Tibial nerve (tissue), 4 donors: ENCODE measurements at regions not wholly inside any gene's neighbourhood (a gene's known extent, or its start where the extent isn't known, plus 50 kb on each side); places are given as distances from the start of the nearest gene placed in this dataset.

Source experiments
- EP300 ChIP-seq, 2 donors: sonication (generic); formaldehyde crosslinking; IDR thresholded peaks; one replicate each; pipeline ENCODE4 v1.6.1; 2017; ENCODE audit warnings: antibody characterized with exemption in 2 of 2, mild to moderate bottlenecking in 1 of 2
- POLR2A ChIP-seq, 2 donors: fragments of 450-650 bp; IDR thresholded peaks; one replicate each; pipeline ENCODE4 v1.6.1; 2017; ENCODE audit warnings: antibody characterized with exemption in 2 of 2, mild to moderate bottlenecking in 2 of 2, moderate library complexity in 2 of 2
- TF ChIP-seq, protein P1 (sequence below), 5 experiments: fragments of 200-600 bp in 3 of 5; fragments of 450-650 bp in 2 of 5; sonication (generic) in 3 of 5; IDR thresholded peaks; one replicate each; pipeline ENCODE4 v1.5.1; 2016 to 2019; ENCODE audit warnings: antibody characterized with exemption in 5 of 5, mild to moderate bottlenecking in 3 of 5, moderate library complexity in 2 of 5

DNA sequence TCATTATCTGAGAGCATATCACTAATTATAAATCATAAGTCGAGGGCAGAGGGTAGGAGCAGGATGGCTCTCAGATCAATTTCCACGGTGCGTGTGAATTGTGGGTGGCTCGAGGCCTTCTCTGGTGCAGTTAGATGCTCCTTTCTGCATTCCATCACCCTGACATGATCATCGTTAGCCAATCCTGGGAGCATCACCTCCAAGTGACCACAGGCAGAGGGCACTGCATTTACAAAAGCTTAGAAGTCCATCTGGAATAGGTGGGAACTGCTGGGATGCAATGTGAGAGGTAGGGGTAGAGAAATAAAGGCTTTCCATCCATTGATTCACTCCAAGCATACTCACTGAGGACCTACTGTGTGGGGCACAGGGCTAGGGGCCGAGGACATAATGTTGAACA, 538.2 kb upstream of the TBX3 start:
- TF ChIP-seq, protein P1, sequence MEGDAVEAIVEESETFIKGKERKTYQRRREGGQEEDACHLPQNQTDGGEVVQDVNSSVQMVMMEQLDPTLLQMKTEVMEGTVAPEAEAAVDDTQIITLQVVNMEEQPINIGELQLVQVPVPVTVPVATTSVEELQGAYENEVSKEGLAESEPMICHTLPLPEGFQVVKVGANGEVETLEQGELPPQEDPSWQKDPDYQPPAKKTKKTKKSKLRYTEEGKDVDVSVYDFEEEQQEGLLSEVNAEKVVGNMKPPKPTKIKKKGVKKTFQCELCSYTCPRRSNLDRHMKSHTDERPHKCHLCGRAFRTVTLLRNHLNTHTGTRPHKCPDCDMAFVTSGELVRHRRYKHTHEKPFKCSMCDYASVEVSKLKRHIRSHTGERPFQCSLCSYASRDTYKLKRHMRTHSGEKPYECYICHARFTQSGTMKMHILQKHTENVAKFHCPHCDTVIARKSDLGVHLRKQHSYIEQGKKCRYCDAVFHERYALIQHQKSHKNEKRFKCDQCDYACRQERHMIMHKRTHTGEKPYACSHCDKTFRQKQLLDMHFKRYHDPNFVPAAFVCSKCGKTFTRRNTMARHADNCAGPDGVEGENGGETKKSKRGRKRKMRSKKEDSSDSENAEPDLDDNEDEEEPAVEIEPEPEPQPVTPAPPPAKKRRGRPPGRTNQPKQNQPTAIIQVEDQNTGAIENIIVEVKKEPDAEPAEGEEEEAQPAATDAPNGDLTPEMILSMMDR (IDR thresholded peaks at IDR 0.05): no peak
- TF ChIP-seq POLR2A (IDR thresholded peaks at IDR 0.05): no peak
- TF ChIP-seq EP300 (IDR thresholded peaks at IDR 0.05): no peak
